ENCODE measurements at regions not wholly inside any gene's neighbourhood (a gene's known extent, or its start where the extent isn't known, plus 50 kb on each side); places are given as distances from the start of the nearest gene placed in this dataset.
A peak's percentile ranks its signal among the peaks of the same experiment; 100 is the strongest.

GRCh38 chr1:191993549-191993948, 164.7 kb upstream of the RGS18 start:
- TF ChIP-seq CTCF (IDR thresholded peaks at IDR 0.05) (peak; percentile 53), ZFX (IDR thresholded peaks at IDR 0.05; ENCODE audit: borderline replicate concordance) (no peak)

All from 22Rv1 (cell line).